Activated naive CD4-positive, alpha-beta T cell treated with anti-CD3 and anti-CD28 coated beads, Interleukin-2, amount 50 U/mL, for 72 hours (primary cell): ENCODE measurements at regions not wholly inside any gene's neighbourhood (a gene's known extent, or its start where the extent isn't known, plus 50 kb on each side); places are given as distances from the start of the nearest gene placed in this dataset.

Experiments used
- ATAC-seq, 2 donors: fragments of 150-1000 bp; cut with Tn5 transposase; 2 replicates each; pipeline ENCODE4 v1.10.0; 2021; ENCODE audit warnings: mild to moderate bottlenecking in 2 of 2, moderate library complexity in 2 of 2
- DNase-seq, 2 donors: peaks; one replicate each; pipeline ENCODE4 v3.0.0; 2021 to 2022; ENCODE audit warnings: low spot score in 2 of 2
- H3K27ac Mint-ChIP-seq, 2 donors: one replicate each; pipeline ENCODE4 v1.8.0; 2022; ENCODE audit warnings: mild to moderate bottlenecking in 2 of 2, mixed read lengths in 2 of 2
- H3K36me3 Mint-ChIP-seq, 2 donors: one replicate each; pipeline ENCODE4 v1.8.0; 2022; ENCODE audit warnings: mixed read lengths in 2 of 2
- H3K9me3 Mint-ChIP-seq, 2 donors: one replicate each; pipeline ENCODE4 v1.8.0; 2022; ENCODE audit warnings: mixed read lengths in 2 of 2

GRCh38 chr2:180394305-180394704 lies 387.2 kb upstream of the CWC22 start:
- H3K36me3 Mint-ChIP-seq, result peaks cover 0 to 15% of the 10 kb centered on the region in 2 donors
- DNase-seq, result no peak
- H3K27ac Mint-ChIP-seq, result no peak overlapping the region
- ATAC-seq, result no peak
- peaks cover 19 to 21% of the 10 kb centered on the region in 2 donors for H3K9me3 Mint-ChIP-seq

GRCh38 chr2:180385601-180386201 lies 378.6 kb upstream of the CWC22 start:
- DNase-seq, result no peak
- no peak overlapping the region for H3K27ac Mint-ChIP-seq
- H3K9me3 Mint-ChIP-seq, result peaks cover 16 to 25% of the 10 kb centered on the region in 2 donors
- ATAC-seq, result no peak
- peaks cover 0 to 5% of the 10 kb centered on the region in 2 donors for H3K36me3 Mint-ChIP-seq

GRCh38 chr2:180376066-180376465 lies 369.0 kb upstream of the CWC22 start:
- Mint-ChIP-seq H3K9me3 (no peaks in the 10 kb centered on the region), H3K27ac (no peak overlapping the region), H3K36me3 (no peaks in the 10 kb centered on the region)
- DNase-seq, result no peak
- no peak for ATAC-seq

GRCh38 chr2:180374502-180375281 lies 367.6 kb upstream of the CWC22 start:
- DNase-seq (no peak), ATAC-seq (no peak)
- H3K9me3 Mint-ChIP-seq, result no peaks in the 10 kb centered on the region
- H3K36me3 Mint-ChIP-seq, result no peaks in the 10 kb centered on the region
- H3K27ac Mint-ChIP-seq, result no peak overlapping the region

- ATAC-seq (no peak), DNase-seq (no peak)
- Mint-ChIP-seq H3K9me3 (no peaks in the 10 kb centered on the region), H3K27ac (no peak overlapping the region), H3K36me3 (no peaks in the 10 kb centered on the region)
Measured at GRCh38 chr2:180370511-180371205, 363.6 kb upstream of the CWC22 start.

- ATAC-seq (no peak), DNase-seq (no peak)
- H3K36me3 Mint-ChIP-seq, result no peaks in the 10 kb centered on the region
- H3K9me3 Mint-ChIP-seq, result no peaks in the 10 kb centered on the region
- no peak overlapping the region for H3K27ac Mint-ChIP-seq
Measured at GRCh38 chr2:180368881-180369280, 361.8 kb upstream of the CWC22 start.

GRCh38 chr2:180367815-180368214 lies 360.7 kb upstream of the CWC22 start:
- Mint-ChIP-seq H3K36me3 (no peaks in the 10 kb centered on the region), H3K9me3 (no peaks in the 10 kb centered on the region), H3K27ac (no peak overlapping the region)
- ATAC-seq (no peak), DNase-seq (no peak)

- H3K27ac Mint-ChIP-seq, result no peak overlapping the region
- DNase-seq (no peak), ATAC-seq (no peak)
- H3K36me3 Mint-ChIP-seq, result no peaks in the 10 kb centered on the region
- H3K9me3 Mint-ChIP-seq, result no peaks in the 10 kb centered on the region
Measured at GRCh38 chr2:180366481-180366880, 359.4 kb upstream of the CWC22 start.

GRCh38 chr2:180364719-180365118 lies 357.6 kb upstream of the CWC22 start:
- Mint-ChIP-seq H3K9me3 (no peaks in the 10 kb centered on the region), H3K36me3 (no peaks in the 10 kb centered on the region), H3K27ac (no peak overlapping the region)
- DNase-seq, result no peak
- ATAC-seq, result no peak

GRCh38 chr2:180360283-180360618 lies 353.2 kb upstream of the CWC22 start:
- H3K36me3 Mint-ChIP-seq, result no peaks in the 10 kb centered on the region
- DNase-seq, result no peak
- no peak for ATAC-seq
- H3K9me3 Mint-ChIP-seq, result no peaks in the 10 kb centered on the region
- no peak overlapping the region for H3K27ac Mint-ChIP-seq

GRCh38 chr2:180359522-180360282 lies 352.6 kb upstream of the CWC22 start:
- no peaks in the 10 kb centered on the region for H3K36me3 Mint-ChIP-seq
- H3K9me3 Mint-ChIP-seq, result no peaks in the 10 kb centered on the region
- no peak overlapping the region for H3K27ac Mint-ChIP-seq
- no peak for DNase-seq
- no peak for ATAC-seq

GRCh38 chr2:180358458-180358857 lies 351.4 kb upstream of the CWC22 start:
- Mint-ChIP-seq H3K9me3 (no peaks in the 10 kb centered on the region), H3K27ac (no peak overlapping the region), H3K36me3 (no peaks in the 10 kb centered on the region)
- DNase-seq (no peak), ATAC-seq (no peak)

- ATAC-seq (no peak), DNase-seq (no peak)
- Mint-ChIP-seq H3K36me3 (no peaks in the 10 kb centered on the region), H3K9me3 (no peaks in the 10 kb centered on the region), H3K27ac (no peak overlapping the region)
Measured at GRCh38 chr2:180356676-180357075, 349.6 kb upstream of the CWC22 start.

GRCh38 chr2:180352620-180353019 lies 345.5 kb upstream of the CWC22 start:
- no peak for DNase-seq
- H3K27ac Mint-ChIP-seq, result no peak overlapping the region
- no peak for ATAC-seq
- H3K9me3 Mint-ChIP-seq, result peaks cover 4 to 5% of the 10 kb centered on the region in 2 donors
- H3K36me3 Mint-ChIP-seq, result no peaks in the 10 kb centered on the region

- Mint-ChIP-seq H3K27ac (no peak overlapping the region), H3K36me3 (no peaks in the 10 kb centered on the region), H3K9me3 (peaks cover 4 to 12% of the 10 kb centered on the region in 2 donors)
- DNase-seq (no peak), ATAC-seq (no peak)
Measured at GRCh38 chr2:180349809-180350208, 342.7 kb upstream of the CWC22 start.

- peaks cover 5 to 12% of the 10 kb centered on the region in 2 donors for H3K9me3 Mint-ChIP-seq
Measured at GRCh38 chr2:180343528-180344345, 336.6 kb upstream of the CWC22 start.

More at GRCh38 chr2:180343528-180344345, 336.6 kb upstream of the CWC22 start:
- DNase-seq (no peak), ATAC-seq (no peak)
- no peaks in the 10 kb centered on the region for H3K36me3 Mint-ChIP-seq
- H3K27ac Mint-ChIP-seq, result no peak overlapping the region
